ENCODE measurements at regions not wholly inside any gene's neighbourhood (a gene's known extent, or its start where the extent isn't known, plus 50 kb on each side); places are given as distances from the start of the nearest gene placed in this dataset.

DNA sequence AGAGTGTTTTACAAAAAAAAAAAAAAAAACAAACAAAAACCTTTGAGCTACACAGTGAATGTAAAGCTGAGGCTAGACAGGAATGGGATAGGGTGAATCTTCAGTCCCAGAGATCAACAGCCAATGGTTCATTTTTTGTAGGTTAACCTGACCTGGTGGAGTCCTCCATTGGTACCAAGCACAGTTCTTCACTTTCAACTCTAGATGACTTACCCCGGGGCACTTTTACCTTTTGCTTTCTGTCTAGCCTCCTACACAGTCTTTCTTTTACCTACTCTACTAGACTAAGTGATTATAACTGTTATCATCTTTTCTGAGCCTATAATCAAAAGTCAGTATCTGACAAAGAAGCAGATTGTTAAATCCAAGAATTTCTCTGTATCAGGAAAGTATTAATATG, 50.9 kb downstream of the ANXA2R start:
- H3K79me1 ChIP-seq (ENCODE audit: low read length): no peaks in the 10 kb centered on the region
- no peak overlapping the region for H2AFZ ChIP-seq (ENCODE audit: insufficient read depth, low read length, poor library complexity)
- peaks cover 12% of the 10 kb centered on the region for H3K9me3 ChIP-seq (ENCODE audit: insufficient read depth, low read depth, low read length)
- H3K79me2 ChIP-seq (ENCODE audit: control insufficient read depth, insufficient read depth, low read length, poor library complexity): no peaks in the 10 kb centered on the region
- H3K9ac ChIP-seq (ENCODE audit: low read length): no peak overlapping the region
- no peak overlapping the region for H2BK12ac ChIP-seq (ENCODE audit: low read length)
- no peak overlapping the region for H3K27ac ChIP-seq (ENCODE audit: low read depth, low read length)
- H3K14ac ChIP-seq (ENCODE audit: low read length): no peak overlapping the region
- H4K91ac ChIP-seq (ENCODE audit: low read depth, low read length): no peak overlapping the region
- no peak overlapping the region for H3K4me3 ChIP-seq (ENCODE audit: low read depth, low read length)
- peaks cover 31% of the 10 kb centered on the region for H3K27me3 ChIP-seq (ENCODE audit: insufficient read depth, low read length)
- H3K18ac ChIP-seq (ENCODE audit: low read length): no peak overlapping the region
- H3K4me1 ChIP-seq (ENCODE audit: control insufficient read depth in 1 of 2, insufficient read depth in 2 of 2, low read length in 2 of 2): no peaks in the 10 kb centered on the region
- no peaks in the 10 kb centered on the region for H3K36me3 ChIP-seq (ENCODE audit: control insufficient read depth in 1 of 2, insufficient read depth in 2 of 2, low read length in 2 of 2)
- H2BK120ac ChIP-seq (ENCODE audit: insufficient read depth, low read length, poor library complexity): no peak overlapping the region
- DNase-seq: no peak
- no CpG with 5 or more reads among the region's 1 CpG for WGBS (ENCODE audit: extremely low coverage, insufficient coverage, insufficient read length)
- H4K12ac ChIP-seq (ENCODE audit: low read depth, low read length): no peak overlapping the region
- no peak overlapping the region for H2BK5ac ChIP-seq (ENCODE audit: low read depth, low read length, poor library complexity)
- no peak overlapping the region for H4K8ac ChIP-seq (ENCODE audit: low read depth, low read length)
- H3K23ac ChIP-seq (ENCODE audit: low read length): no peak overlapping the region
- no peak overlapping the region for H3K4ac ChIP-seq (ENCODE audit: low read depth, low read length)
- no peak overlapping the region for H3K4me2 ChIP-seq (ENCODE audit: low read length)
- H2AK5ac ChIP-seq (ENCODE audit: low read length): no peak overlapping the region

DNA sequence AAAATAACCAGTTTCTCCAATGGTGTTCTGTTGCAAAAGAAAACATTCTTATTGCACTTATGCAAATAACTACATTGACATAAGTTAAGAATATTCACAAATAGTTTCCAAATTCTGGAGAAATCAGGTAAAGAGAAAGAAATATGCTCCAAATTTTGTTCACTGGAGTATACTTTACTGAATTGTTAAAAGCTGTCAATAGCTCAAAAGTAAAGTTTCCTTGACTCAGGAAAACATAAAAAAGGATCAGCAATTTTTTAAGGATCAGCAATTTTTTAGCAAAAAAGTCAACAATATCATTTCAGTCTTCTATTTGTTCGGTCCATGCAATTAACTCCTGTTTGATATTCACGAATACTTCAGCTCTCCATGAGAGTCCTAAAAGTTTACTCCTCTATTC, 51.6 kb downstream of the ANXA2R start:
- no peak overlapping the region for H3K23ac ChIP-seq (ENCODE audit: low read length)
- H3K4me3 ChIP-seq (ENCODE audit: low read depth, low read length): no peak overlapping the region
- no peaks in the 10 kb centered on the region for H3K4me1 ChIP-seq (ENCODE audit: control insufficient read depth in 1 of 2, insufficient read depth in 2 of 2, low read length in 2 of 2)
- no peak overlapping the region for H2BK12ac ChIP-seq (ENCODE audit: low read length)
- H2AK5ac ChIP-seq (ENCODE audit: low read length): no peak overlapping the region
- no peak overlapping the region for H3K4me2 ChIP-seq (ENCODE audit: low read length)
- H4K12ac ChIP-seq (ENCODE audit: low read depth, low read length): no peak overlapping the region
- H2BK5ac ChIP-seq (ENCODE audit: low read depth, low read length, poor library complexity): no peak overlapping the region
- H4K91ac ChIP-seq (ENCODE audit: low read depth, low read length): no peak overlapping the region
- no peak overlapping the region for H2AFZ ChIP-seq (ENCODE audit: insufficient read depth, low read length, poor library complexity)
- no peak for DNase-seq
- H3K36me3 ChIP-seq (ENCODE audit: control insufficient read depth in 1 of 2, insufficient read depth in 2 of 2, low read length in 2 of 2): no peaks in the 10 kb centered on the region
- no peak overlapping the region for H4K8ac ChIP-seq (ENCODE audit: low read depth, low read length)
- H3K79me2 ChIP-seq (ENCODE audit: control insufficient read depth, insufficient read depth, low read length, poor library complexity): no peaks in the 10 kb centered on the region
- H3K14ac ChIP-seq (ENCODE audit: low read length): no peak overlapping the region
- WGBS (ENCODE audit: extremely low coverage, insufficient coverage, insufficient read length): no CpG with 5 or more reads among the region's 2 CpGs
- no peak overlapping the region for H3K18ac ChIP-seq (ENCODE audit: low read length)
- H3K27ac ChIP-seq (ENCODE audit: low read depth, low read length): no peak overlapping the region
- no peak overlapping the region for H3K4ac ChIP-seq (ENCODE audit: low read depth, low read length)
- no peaks in the 10 kb centered on the region for H3K79me1 ChIP-seq (ENCODE audit: low read length)
- H3K9me3 ChIP-seq (ENCODE audit: insufficient read depth, low read depth, low read length): peaks cover 9% of the 10 kb centered on the region
- no peak overlapping the region for H3K9ac ChIP-seq (ENCODE audit: low read length)
- peaks cover 26% of the 10 kb centered on the region for H3K27me3 ChIP-seq (ENCODE audit: insufficient read depth, low read length)
- H2BK120ac ChIP-seq (ENCODE audit: insufficient read depth, low read length, poor library complexity): no peak overlapping the region

DNA sequence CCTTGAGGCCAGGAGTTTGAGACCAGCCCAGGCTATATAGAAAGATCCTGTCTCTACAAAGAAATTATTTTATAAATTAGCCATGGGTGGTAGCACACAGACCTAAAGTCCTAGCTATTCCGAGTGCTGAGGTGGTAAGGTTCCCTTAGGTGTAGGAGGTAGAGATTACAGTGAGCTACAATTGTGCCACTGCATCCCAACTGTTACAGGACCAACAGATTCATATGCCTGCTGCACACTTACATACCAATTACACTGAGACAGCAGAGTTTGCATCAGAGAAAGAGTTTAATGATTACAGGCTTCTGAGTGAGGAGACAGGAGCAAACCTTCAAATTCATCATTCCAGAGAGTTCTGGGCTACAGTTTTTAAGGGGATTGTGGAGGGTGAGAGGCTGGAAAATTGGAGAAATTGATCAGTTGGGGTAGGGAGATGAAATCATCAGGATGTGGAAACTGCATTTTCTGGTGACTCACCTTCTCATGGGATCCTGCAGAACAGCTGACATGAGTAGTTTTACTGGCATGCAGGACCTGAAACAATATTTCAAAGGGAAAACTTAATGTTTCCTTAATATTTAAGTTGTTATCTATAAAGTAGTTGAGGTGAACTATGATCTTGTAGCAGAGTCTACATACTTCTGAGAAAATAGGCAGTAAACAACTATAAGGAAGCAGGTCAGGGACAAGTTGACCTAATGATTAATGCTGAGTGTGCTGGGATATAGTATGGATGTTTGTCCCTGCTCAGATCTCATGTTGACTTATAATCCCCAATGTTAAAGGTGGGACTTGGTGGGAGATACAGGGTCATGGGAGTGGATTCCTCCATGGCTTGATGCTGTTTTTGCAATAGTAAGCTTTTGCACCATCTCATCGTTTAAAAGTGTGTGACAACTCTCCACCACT, 54.7 kb downstream of the ANXA2R start:
- Histone ChIP-seq H3K4me3 (ENCODE audit: low read depth, low read length) (no peak overlapping the region), H3K79me2 (ENCODE audit: control insufficient read depth, insufficient read depth, low read length, poor library complexity) (no peaks in the 10 kb centered on the region), H4K12ac (ENCODE audit: low read depth, low read length) (no peak overlapping the region), H3K79me1 (ENCODE audit: low read length) (no peaks in the 10 kb centered on the region), H3K9me3 (ENCODE audit: insufficient read depth, low read depth, low read length) (no peaks in the 10 kb centered on the region), H4K91ac (ENCODE audit: low read depth, low read length) (no peak overlapping the region), H3K14ac (ENCODE audit: low read length) (no peak overlapping the region), H3K36me3 (ENCODE audit: control insufficient read depth in 1 of 2, insufficient read depth in 2 of 2, low read length in 2 of 2) (no peaks in the 10 kb centered on the region), H2AFZ (ENCODE audit: insufficient read depth, low read length, poor library complexity) (no peak overlapping the region), H3K4me2 (ENCODE audit: low read length) (no peak overlapping the region), H3K4ac (ENCODE audit: low read depth, low read length) (no peak overlapping the region), H3K9ac (ENCODE audit: low read length) (no peak overlapping the region), H3K27ac (ENCODE audit: low read depth, low read length) (no peak overlapping the region), H3K23ac (ENCODE audit: low read length) (no peak overlapping the region), H2BK120ac (ENCODE audit: insufficient read depth, low read length, poor library complexity) (no peak overlapping the region), H2BK5ac (ENCODE audit: low read depth, low read length, poor library complexity) (no peak overlapping the region), H3K27me3 (ENCODE audit: insufficient read depth, low read length) (peaks cover 2% of the 10 kb centered on the region), H3K18ac (ENCODE audit: low read length) (no peak overlapping the region), H2BK12ac (ENCODE audit: low read length) (no peak overlapping the region), H4K8ac (ENCODE audit: low read depth, low read length) (no peak overlapping the region), H3K4me1 (ENCODE audit: control insufficient read depth in 1 of 2, insufficient read depth in 2 of 2, low read length in 2 of 2) (no peaks in the 10 kb centered on the region), H2AK5ac (ENCODE audit: low read length) (no peak overlapping the region)
- DNase-seq: peak; percentile 13 to 63
- WGBS (ENCODE audit: extremely low coverage, insufficient coverage, insufficient read length): no CpG with 5 or more reads among the region's 2 CpGs

DNA sequence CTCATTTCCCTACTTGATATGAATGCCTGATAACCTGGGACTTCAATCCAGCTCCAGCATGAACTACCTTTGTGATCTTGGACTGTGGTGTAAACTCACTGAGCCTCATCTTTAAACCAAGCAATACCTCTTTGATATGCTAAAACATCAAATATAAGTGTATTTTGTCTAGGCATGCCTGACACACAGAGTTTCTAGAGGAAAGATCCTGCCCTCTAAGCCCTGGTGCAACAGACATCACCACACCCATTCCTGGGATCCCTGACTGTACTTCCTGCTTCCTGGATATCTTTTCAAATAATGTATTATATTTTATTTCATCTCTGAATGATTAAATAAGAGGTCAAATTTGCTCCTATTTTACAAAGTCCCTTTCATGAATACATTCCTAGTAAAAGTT, 55.8 kb downstream of the ANXA2R start:
- Histone ChIP-seq H3K4ac (ENCODE audit: low read depth, low read length) (no peak overlapping the region), H2AK5ac (ENCODE audit: low read length) (no peak overlapping the region), H3K79me2 (ENCODE audit: control insufficient read depth, insufficient read depth, low read length, poor library complexity) (no peaks in the 10 kb centered on the region), H3K27me3 (ENCODE audit: insufficient read depth, low read length) (peaks cover 2% of the 10 kb centered on the region), H3K9me3 (ENCODE audit: insufficient read depth, low read depth, low read length) (no peaks in the 10 kb centered on the region), H2AFZ (ENCODE audit: insufficient read depth, low read length, poor library complexity) (no peak overlapping the region), H3K4me1 (ENCODE audit: control insufficient read depth in 1 of 2, insufficient read depth in 2 of 2, low read length in 2 of 2) (no peaks in the 10 kb centered on the region), H3K4me3 (ENCODE audit: low read depth, low read length) (no peak overlapping the region), H3K36me3 (ENCODE audit: control insufficient read depth in 1 of 2, insufficient read depth in 2 of 2, low read length in 2 of 2) (no peaks in the 10 kb centered on the region), H4K8ac (ENCODE audit: low read depth, low read length) (no peak overlapping the region), H4K91ac (ENCODE audit: low read depth, low read length) (no peak overlapping the region), H3K9ac (ENCODE audit: low read length) (no peak overlapping the region), H4K12ac (ENCODE audit: low read depth, low read length) (no peak overlapping the region), H2BK12ac (ENCODE audit: low read length) (no peak overlapping the region), H2BK5ac (ENCODE audit: low read depth, low read length, poor library complexity) (no peak overlapping the region), H2BK120ac (ENCODE audit: insufficient read depth, low read length, poor library complexity) (no peak overlapping the region), H3K14ac (ENCODE audit: low read length) (no peak overlapping the region), H3K23ac (ENCODE audit: low read length) (no peak overlapping the region), H3K27ac (ENCODE audit: low read depth, low read length) (no peak overlapping the region), H3K79me1 (ENCODE audit: low read length) (no peaks in the 10 kb centered on the region), H3K18ac (ENCODE audit: low read length) (no peak overlapping the region), H3K4me2 (ENCODE audit: low read length) (no peak overlapping the region)
- no peak for DNase-seq
